SKM-1 treated with dmso at 0.1 percent for 144 hours (cell line): ENCODE measurements at regions not wholly inside any gene's neighbourhood (a gene's known extent, or its start where the extent isn't known, plus 50 kb on each side); places are given as distances from the start of the nearest gene placed in this dataset.

ENCODE experiments used
- DNase-seq: peaks from one replicate; lab custom pipeline; 2025; ENCODE audit not compliant: unreplicated experiment; lab: John Stamatoyannopoulos, UW

DNA sequence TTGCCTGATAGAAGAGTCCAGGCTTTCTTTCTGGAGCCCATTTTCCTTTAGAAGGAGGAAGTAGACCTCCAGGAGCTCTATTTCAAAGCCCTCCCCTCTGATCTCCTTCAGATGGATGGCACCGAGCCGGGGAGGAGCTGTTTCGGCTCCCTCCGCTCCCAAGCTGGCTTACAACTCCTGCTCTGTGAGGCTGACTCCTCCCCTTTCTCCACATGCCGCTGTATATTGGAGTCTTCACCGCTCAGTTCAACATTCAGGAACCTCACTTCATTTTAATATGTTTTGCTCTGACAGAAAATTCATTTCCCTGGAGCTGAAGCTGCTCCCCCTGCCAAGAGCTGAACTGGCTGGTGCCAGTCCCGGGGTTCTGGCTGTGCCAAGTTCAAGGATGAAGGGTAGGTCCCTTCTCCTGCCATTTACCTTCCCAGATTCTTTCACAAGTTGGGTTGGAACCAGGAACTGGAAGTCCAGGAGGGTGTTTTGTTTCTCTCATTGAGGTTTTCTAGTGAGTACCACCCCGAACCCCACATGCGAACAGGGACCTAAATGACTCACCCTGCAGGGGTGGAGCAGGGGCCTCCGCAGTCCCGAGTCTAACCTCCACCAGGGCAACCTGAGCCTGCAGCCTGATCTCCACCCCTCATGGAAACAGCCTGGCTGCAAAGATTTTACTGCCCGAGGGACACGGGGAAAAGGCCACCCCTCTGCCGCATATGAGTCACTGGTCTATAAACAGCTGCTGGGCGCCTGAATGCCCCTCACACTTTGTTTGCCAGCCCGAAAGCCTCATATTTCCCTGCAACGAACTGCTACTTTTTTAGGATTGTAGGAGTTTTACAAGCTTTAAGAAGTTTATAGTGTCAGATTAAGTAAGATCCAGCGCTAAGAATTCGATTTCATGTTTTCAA is 68.6 kb upstream of the FOXA2 start:
- no peak for DNase-seq

DNA sequence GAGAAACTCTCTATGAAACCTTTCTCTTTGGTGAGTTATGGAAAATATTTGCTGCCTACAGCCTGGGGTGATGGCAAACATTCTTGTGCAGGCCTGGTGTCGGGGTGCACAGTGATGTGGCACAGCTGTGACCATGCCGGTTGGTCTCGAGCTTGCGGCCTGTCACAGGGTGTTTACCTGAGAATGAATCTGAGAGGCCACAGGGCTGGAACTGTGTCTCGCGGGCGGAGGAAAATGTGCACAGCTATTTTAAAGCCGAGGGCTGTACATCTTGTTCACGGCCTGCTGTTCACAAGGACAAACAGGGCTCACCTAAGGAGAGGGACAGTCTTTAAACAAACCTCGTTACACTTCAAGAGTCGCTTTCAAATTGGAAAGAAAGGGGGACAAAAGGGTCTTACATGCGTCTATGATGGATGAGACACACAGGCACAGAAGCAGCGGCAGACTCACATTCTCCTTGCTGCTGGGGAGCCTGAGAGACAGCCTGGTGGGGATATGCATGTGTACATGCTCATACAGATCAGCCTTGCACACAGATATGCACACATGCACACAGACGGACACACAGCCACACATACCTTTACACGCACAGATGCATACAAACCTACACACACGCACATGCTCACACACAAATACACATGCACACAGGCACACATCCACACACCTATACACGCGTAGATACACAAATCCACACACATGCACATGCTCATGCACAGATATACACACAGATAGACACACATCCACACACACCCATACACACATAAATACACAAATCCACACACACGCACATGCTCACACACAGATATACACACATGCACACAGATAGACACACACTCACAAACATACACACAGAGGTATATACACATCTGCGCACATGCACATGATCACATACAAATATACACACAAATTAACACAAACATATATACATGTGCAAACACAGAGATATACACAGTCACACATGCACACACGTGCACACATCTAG is 69.6 kb upstream of the FOXA2 start:
- DNase-seq: no peak

DNA sequence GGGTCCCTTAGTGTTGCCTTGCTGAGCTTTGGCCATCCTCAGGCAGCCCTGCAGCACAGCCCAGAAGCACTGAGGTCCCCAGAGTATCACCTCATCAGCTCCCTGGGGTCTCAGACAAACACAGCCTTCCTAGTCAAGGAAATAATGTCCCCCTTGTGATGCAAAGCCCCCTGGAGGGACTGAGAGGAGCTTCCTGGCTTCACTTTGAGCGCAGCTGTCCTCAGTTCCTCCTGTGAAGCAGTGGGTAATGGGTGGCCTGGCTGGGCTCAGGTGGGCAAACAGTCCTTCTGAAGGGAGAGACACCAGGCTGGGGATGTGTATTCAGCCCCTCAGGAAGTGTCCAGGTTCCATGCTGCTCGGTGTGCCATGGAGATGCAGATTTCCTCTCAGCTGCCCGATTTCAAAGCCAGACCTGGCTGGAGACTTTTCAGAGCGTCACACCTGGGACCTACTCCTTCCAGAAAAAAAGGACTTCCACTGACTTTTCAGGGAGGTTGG is 79.2 kb upstream of the FOXA2 start:
- no peak for DNase-seq

DNA sequence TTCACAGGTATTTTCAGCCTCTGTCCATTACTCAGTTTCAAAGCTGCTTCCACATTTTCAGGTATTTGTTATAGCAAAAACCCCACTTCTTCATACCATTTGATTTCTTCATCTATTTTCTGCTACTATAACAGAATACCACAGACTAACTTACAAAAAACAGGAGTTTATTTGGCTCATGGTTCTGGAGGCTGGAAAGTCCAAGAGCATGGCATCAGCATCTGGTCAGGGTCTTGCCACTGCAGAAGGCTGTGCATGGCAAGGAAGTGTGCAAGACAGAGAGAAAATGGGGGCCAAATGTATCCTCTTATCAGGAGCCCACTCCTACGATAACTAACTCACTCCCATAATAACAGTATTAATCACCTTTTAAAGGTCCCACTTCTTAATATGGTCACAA is 82.8 kb upstream of the FOXA2 start:
- DNase-seq: no peak

DNA sequence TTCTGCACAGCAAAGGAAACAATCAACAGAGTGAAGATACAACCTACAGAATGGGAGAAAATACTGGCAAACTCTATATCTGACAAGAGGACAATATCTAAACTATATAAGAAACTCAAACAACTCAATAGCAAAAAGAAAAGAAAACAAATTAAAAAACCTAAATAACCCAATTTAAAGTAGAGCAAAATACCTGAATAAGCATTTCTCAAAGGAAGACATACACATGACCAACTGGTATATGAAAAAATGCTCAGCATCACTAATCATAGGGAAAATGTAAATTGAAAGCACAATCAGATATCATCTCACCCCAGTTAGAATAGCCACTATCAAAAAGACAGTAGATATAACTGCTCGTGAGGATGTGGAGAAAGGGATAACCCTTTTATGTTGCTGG is 87.8 kb upstream of the FOXA2 start:
- DNase-seq: no peak

DNA sequence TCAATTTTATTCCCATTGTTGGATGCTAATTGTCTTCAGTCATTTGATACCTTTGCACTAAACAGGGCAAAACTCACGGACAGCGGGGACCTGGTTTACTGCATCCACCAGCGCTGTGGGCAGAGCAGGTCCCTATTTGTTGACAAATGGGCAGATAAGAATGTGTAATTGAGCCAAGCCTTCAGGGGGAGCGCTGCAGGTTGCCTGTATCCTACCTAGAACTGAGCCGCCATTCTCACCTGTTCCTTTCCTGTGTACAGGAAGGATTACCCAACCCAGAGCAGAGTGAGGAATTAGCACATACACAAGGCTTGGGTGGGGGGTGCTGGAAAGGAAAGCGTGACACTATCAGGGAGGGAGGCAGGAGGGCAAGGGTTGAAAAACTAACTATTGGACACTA is 89.1 kb upstream of the FOXA2 start:
- DNase-seq: no peak

DNA sequence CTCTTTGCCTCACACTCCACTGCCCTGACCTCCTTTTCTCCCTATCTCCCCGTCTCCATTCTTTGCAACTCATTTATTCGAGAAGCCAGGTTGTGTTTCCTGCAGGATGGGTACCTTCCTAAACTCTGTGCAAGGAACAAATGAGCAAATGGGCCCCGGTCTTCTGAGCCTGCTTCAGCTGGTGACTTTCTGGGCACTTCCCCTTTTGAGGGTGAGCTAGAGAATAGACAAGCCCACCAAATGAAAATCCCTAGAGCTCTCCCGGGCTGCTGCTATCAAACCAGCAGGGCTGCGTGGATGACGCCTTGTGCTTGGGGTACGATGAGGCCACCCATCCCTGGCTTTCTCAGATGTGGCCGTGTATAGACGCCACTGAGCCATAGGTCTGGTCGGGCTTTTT is 91.0 kb upstream of the FOXA2 start:
- DNase-seq: no peak

DNA sequence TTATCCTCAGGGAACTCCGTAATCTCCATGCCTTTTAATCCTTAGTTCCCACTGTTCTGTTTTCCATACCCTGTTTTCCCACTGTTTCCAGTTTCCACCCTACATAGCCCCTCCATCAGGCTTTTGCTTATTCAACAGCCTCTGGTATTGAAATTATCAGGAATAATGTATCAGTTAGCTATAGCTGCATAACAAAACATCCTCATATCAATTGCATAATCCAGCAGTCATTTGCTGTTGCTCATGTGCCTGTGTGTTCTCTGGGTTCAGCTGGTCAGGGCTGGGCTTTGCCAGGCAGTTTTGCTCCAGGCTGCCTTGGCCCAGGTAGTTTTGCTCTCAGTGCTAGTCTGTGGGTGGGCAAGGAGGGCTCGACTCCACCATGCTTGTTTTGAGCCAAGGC is 94.3 kb upstream of the FOXA2 start:
- DNase-seq: no peak

DNA sequence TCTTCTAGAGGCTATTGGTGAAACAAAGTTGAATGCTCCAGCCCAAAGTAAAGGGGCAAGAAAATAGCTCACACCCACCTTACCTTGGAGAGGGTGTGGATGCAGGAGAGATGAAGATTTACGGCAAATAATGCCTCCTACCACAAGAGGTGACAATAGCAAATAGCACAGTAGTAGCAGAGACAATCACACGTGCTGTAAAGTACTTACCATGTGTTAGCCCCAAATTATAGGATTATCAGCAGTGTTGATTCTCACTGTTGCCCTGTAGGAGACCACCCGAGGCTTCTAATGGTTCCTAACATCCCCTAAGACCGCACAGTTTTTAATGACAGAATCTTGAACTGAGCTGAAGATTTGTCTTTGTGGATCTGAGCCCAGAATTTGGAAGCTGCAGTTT is 94.8 kb upstream of the FOXA2 start:
- no peak for DNase-seq

DNA sequence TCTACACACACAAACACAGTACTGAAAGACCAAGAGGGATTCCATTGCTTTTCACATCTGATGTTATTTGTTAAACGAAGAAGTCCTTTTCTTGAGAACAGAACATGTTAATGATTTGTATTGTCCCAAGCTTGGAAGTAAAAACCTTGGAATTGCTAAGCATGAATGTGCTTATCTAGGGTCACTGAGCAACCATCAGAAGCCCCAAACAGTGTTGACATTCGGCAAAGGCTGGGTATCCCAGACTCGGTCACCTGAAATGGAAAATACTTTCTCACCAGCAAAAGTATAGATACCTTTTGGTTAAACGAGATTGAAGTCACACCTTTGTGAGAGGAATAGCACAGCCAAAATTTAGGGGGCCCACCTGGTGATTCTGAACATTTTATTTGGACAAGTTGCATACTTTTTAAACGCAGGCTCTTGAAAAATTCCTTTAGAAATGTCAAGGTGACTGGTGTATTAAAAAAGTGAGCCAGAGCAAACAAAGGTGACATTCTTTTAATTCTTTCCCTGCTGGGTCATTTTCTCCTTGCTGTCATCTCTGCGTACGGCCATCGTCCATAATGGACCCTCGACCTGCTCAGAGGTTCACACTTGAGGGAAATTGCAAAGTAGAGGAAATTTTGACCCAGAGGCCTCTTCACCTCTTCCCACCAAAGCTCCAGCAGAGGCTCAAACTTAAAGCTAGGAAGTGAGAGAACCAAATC is 95.8 kb upstream of the FOXA2 start:
- DNase-seq: no peak

DNA sequence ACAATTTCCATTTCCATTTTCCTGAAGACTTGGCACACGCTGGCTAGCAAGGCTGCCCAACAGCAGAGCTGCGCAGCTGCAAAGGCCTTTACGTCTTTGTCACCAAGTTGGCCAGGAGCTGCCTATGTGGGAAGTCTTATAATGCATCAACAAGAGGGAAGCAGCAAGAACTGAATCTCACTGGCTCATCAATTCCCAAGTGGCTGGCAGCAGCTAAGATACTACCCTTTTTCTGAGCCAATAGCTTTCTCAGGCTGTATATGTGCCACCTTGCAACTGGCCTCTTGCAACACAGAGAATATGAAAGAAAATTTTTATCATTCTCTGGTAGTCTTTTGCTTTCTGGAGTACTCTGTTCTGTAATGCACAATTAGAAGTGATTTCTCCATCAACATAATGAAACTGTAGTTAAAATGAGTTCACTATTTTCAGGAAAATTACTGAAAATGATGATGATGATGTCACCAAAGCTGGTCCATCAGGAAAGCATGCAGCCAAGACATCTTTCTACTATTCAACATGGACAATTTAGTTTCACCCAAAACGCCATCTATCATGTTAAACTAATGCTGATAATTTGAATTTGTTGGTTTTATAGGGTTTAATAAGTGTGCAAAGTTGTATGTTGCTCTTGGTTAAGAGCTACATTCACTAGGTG is 97.3 kb upstream of the FOXA2 start:
- no peak for DNase-seq

DNA sequence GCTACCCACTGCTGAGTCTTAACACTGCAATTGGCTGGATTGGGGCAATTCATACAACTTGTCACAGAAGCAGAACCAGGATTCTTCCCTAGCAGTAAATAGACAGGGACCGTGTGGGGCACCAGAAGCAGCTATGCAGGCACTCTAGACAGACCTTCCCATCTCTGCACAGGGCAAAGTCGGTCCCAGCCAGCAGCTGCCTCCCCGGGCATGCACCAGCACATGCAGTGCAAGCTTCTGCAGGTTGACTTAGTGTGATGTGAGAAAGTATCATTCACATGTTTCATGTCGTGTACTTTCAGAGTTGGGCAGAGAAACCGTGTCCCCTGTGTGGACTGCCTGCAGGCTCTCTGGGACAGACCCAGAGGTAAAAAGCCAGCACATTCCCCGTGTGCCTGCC is 98.0 kb upstream of the FOXA2 start:
- DNase-seq: no peak

DNA sequence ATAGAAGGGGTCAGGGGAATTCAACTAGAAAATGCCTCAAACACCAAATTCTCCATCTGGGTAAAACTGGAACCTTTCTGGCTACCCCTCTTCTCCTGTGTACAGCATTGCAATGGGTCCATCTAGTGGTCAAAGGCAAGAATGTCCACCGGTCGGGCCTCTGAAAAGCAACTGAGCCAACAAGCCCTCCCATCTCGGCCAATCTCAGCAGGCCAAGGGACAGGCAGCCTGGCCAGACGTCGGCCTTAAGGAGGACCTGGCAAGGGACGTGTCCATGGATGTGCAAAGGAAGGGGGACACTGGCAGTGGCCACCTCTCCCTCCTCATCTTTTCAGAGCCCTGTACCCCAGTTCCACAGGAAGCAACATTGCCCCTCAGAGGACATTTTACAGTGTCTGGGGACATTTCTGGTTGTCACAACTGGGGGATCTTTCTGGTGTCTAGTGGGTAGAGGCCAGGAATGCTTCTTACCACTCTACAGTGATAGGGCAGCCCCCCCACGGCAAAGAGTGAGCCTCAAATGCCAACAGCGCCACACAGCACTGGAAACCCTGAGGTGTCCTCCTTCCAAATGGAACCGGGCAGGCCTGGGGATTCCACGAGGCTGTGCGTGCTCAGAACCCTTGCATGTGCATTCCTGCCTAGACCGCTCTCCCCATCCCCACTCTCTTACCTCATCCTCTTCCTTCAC is 99.8 kb upstream of the FOXA2 start:
- DNase-seq: peak; percentile 48

DNA sequence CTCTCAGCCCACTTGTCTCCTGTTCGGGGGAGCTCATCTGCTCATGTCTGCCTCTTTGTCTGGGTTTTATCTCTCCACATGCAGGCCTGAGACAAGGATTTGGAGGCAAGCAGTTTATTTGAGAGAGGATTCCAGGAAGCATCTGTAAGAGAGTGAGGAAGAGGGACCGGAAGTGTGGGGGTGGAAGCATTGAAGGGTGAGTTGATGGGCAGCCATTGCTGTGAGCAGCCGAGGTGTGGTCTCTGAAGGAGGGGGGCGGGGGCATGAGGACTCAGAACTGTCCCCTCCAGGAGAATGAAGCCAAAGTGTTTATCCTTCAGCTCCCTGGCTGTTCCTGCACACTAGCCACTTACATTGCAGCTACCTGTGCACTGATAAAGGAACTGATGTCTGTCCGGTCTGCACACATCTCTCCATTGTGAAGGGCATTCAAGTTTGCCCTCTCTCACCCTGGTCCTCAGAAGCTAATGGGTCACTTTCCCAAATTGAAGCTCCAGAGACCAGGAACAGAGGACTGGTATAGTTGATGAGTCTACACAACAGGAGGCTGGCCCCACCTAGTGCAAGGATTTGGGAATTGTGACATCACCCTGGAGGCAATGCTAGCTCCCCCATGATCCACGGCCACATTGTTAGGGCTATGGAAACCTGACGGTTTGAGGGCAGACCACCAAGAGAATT is 100.5 kb upstream of the FOXA2 start:
- DNase-seq: no peak

DNA sequence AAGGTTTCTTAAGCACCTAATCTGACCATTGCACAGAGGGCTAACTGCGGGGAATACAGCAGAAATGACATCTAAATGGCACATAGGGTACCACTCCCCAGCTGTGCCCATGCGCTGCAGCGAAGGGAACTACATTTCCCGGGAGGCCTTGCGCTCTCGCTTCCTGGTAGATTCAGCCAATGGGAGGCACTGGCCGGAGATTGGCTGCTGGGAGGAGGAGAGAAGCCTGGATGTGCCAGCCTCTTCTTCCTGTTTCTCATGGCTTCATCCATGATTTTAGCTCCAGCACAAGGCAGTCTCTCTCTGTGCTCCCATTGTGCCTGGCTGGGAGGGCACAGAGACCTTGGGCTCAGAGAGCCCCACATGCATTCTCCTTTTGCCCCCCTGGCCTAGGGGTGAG is 101.7 kb upstream of the FOXA2 start:
- DNase-seq: no peak

DNA sequence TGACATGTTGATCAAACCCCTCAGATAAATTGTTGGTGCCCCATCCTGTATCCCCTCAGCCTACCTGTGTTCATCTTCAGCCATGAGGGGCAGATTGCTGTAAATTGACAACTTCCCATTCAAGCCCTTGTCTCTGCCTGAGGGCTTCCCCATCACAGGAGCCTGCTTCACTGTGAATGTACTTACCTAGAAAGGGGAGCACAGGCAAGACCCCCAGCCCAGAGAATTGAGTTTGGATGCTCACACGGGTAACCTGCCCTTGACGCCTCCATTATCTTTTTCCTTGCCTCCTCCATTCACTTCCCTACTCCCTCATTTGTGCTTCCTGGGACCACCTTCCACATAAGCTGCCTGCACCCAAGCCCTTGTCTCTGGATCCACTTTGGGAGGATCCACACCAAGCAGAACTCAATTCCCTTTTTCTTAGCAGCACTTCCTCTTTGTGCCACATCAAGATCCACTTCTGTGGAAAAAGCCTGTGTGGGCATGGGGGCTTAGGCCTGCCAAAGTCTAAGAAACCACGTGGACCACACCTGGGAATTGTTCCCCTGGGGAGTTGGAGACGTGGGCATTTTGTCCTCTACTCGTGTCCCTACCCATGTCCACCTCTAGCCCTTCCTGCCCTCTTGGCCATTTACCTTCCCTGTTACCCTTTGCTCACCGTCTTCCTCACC is 103.4 kb upstream of the FOXA2 start:
- DNase-seq: no peak

DNA sequence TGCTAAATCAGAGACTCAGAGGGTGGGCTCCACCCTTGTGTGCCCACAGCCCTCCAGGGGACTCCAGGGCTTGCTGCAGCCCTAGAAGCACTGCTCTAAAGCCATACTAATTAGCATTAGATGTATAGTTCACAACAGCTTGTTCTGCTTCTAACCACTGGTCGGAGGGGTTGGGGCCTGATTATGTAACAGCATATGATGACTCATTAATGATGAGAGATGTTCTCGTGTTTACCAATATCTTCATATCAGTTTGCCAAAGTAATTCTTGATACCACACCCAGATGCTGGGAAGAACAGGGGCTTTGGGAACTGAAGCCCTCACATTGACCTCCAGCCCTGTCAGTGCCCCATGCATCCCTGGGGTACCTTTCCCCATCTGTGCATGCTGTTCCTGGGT is 104.1 kb upstream of the FOXA2 start:
- DNase-seq: no peak

DNA sequence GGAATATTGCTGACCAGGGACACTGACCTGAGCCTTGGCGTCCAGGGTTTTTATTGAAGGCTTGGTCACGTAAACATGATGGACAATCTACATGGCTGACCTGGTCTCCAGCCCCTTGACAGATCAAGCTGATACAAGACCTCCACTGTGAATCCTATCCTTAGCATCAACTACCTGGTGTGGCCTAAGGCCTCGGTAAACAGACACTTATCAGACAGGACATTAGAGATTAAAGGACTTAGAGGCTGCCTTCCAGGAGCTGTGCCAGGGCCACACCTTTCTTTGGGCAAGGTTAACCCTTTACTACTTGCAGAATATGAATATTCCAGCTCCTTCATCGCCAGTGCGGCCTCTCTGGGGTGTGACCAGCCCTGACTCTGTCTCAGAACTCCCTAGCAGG is 104.9 kb upstream of the FOXA2 start:
- no peak for DNase-seq

DNA sequence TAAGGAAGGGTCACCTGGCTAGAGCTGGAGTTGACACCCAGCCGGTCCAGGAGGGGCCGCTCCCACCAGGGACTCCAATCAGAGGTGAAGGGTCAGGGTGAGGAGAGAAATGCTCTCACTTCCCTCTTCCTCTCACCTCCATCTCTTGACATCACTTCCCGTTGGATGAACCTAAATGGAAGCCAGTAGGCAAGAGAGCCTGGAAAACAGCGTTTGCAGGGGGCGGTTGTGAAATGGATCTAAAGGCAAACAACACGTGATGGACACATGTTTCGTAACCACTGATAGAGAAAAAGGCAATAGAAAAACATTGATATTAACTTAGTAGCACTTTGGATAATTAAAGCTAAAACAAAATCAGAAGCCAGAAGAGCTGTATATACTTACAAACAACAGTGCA is 105.6 kb upstream of the FOXA2 start:
- DNase-seq: no peak
